ENCODE measurements at regions not wholly inside any gene's neighbourhood (a gene's known extent, or its start where the extent isn't known, plus 50 kb on each side); places are given as distances from the start of the nearest gene placed in this dataset.

DNA sequence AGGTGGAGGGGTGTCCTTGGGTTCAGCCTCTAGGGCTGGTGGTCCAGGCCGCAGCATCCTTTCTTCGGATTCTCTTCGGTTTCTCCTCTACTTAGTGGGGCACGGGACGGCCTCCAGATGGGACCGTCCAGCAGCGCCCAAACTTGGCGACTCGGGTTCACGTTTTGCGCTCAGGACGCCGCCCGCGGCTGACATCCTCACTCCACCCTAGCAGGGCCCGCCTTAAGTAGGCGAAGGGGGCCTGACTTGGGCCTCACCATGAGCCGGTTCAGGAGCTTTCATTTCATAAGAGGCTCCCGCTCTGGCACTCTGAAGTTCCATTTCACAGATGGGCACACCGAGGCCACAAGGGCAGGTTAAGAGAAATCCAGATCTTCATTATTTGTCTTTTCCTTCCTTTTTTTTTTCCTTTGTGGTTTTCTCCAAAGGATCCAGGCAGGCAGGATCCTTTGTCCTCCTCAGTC lies 141.2 kb downstream of the SEC14L1 start:
- WGBS, result 19% methylated on average over 20 of the region's 20 CpGs
- TF ChIP-seq, protein P1, sequence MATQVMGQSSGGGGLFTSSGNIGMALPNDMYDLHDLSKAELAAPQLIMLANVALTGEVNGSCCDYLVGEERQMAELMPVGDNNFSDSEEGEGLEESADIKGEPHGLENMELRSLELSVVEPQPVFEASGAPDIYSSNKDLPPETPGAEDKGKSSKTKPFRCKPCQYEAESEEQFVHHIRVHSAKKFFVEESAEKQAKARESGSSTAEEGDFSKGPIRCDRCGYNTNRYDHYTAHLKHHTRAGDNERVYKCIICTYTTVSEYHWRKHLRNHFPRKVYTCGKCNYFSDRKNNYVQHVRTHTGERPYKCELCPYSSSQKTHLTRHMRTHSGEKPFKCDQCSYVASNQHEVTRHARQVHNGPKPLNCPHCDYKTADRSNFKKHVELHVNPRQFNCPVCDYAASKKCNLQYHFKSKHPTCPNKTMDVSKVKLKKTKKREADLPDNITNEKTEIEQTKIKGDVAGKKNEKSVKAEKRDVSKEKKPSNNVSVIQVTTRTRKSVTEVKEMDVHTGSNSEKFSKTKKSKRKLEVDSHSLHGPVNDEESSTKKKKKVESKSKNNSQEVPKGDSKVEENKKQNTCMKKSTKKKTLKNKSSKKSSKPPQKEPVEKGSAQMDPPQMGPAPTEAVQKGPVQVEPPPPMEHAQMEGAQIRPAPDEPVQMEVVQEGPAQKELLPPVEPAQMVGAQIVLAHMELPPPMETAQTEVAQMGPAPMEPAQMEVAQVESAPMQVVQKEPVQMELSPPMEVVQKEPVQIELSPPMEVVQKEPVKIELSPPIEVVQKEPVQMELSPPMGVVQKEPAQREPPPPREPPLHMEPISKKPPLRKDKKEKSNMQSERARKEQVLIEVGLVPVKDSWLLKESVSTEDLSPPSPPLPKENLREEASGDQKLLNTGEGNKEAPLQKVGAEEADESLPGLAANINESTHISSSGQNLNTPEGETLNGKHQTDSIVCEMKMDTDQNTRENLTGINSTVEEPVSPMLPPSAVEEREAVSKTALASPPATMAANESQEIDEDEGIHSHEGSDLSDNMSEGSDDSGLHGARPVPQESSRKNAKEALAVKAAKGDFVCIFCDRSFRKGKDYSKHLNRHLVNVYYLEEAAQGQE (IDR thresholded peaks at IDR 0.05), result no peak
- peak in 1 of 2 donors; percentile 19 for TF ChIP-seq RXRA (IDR thresholded peaks at IDR 0.05)
- Histone ChIP-seq H3K9me3 (ENCODE audit: control insufficient read depth in 4 of 4, low read length in 3 of 4) (no peaks in the 10 kb centered on the region), H3K4me1 (ENCODE audit: control insufficient read depth in 4 of 4, insufficient read depth in 4 of 4, low read length in 3 of 4) (peaks cover 8 to 47% (median 17%) of the 10 kb centered on the region in 4 donors), H3K9ac (ENCODE audit: low read depth in 1 of 2, low read length in 2 of 2) (peak overlapping the region; percentile 69 to 89), H3K36me3 (ENCODE audit: control insufficient read depth in 4 of 4, insufficient read depth in 3 of 4, low read depth in 1 of 4, low read length in 3 of 4) (no peaks in the 10 kb centered on the region), H3K27ac (ENCODE audit: low read depth in 1 of 2, low read length in 2 of 2) (peak overlapping the region; percentile 88 to 93), H3K27me3 (ENCODE audit: control insufficient read depth in 4 of 4, insufficient read depth in 4 of 4, low read length in 3 of 4) (no peaks in the 10 kb centered on the region), H3K4me3 (ENCODE audit: low read depth in 1 of 3, low read length in 3 of 3) (peak overlapping the region; percentile 81 to 93 (median 83))
- DNase-seq (ENCODE audit: low spot score), result no peak

GRCh38 chr17:77282524-77283515 lies 142.1 kb downstream of the SEC14L1 start:
- H3K9ac ChIP-seq (ENCODE audit: low read depth in 1 of 2, low read length in 2 of 2), result peak overlapping the region; percentile 69 to 89
- H3K4me3 ChIP-seq (ENCODE audit: low read depth in 1 of 3, low read length in 3 of 3), result peak overlapping the region; percentile 81 to 93 (median 83)
- 48% methylated on average over 24 of the region's 24 CpGs for WGBS
- peak overlapping the region; percentile 88 to 93 for H3K27ac ChIP-seq (ENCODE audit: low read depth in 1 of 2, low read length in 2 of 2)
- DNase-seq (ENCODE audit: low spot score), result peak; percentile 57
- no peaks in the 10 kb centered on the region for H3K27me3 ChIP-seq (ENCODE audit: control insufficient read depth in 4 of 4, insufficient read depth in 4 of 4, low read length in 3 of 4)
- peaks cover 10 to 55% (median 17%) of the 10 kb centered on the region in 4 donors for H3K4me1 ChIP-seq (ENCODE audit: control insufficient read depth in 4 of 4, insufficient read depth in 4 of 4, low read length in 3 of 4)
- TF ChIP-seq CTCF (IDR thresholded peaks at IDR 0.05; ENCODE audit: low read depth, low read length, missing input control) (no peak), TAF1 (conservative IDR thresholded peaks at IDR 0.05) (no peak), ATF3 (IDR thresholded peaks at IDR 0.05) (no peak), YY1 (IDR thresholded peaks at IDR 0.05) (peak; percentile 39), HNF4A (conservative IDR thresholded peaks at IDR 0.05) (no peak), JUND (IDR thresholded peaks at IDR 0.05) (no peak), MAX (IDR thresholded peaks at IDR 0.05) (no peak), FOXA2 (IDR thresholded peaks at IDR 0.05) (no peak), HNF4G (IDR thresholded peaks at IDR 0.05) (no peak), SP1 (IDR thresholded peaks at IDR 0.05) (no peak), EGR1 (IDR thresholded peaks at IDR 0.05; ENCODE audit: low read depth in 2 of 2) (peak in 1 of 2 donors; percentile 45), FOXA1 (IDR thresholded peaks at IDR 0.05) (no peak), NR2F2 (IDR thresholded peaks at IDR 0.05) (no peak), RAD21 (IDR thresholded peaks at IDR 0.05) (no peak), RXRA (IDR thresholded peaks at IDR 0.05) (no peak)
- TF ChIP-seq, protein P2, sequence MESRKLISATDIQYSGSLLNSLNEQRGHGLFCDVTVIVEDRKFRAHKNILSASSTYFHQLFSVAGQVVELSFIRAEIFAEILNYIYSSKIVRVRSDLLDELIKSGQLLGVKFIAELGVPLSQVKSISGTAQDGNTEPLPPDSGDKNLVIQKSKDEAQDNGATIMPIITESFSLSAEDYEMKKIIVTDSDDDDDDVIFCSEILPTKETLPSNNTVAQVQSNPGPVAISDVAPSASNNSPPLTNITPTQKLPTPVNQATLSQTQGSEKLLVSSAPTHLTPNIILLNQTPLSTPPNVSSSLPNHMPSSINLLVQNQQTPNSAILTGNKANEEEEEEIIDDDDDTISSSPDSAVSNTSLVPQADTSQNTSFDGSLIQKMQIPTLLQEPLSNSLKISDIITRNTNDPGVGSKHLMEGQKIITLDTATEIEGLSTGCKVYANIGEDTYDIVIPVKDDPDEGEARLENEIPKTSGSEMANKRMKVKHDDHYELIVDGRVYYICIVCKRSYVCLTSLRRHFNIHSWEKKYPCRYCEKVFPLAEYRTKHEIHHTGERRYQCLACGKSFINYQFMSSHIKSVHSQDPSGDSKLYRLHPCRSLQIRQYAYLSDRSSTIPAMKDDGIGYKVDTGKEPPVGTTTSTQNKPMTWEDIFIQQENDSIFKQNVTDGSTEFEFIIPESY (IDR thresholded peaks at IDR 0.05), result no peak
- TF ChIP-seq, protein P1 (IDR thresholded peaks at IDR 0.05), result no peak
- H3K36me3 ChIP-seq (ENCODE audit: control insufficient read depth in 4 of 4, insufficient read depth in 3 of 4, low read depth in 1 of 4, low read length in 3 of 4), result no peaks in the 10 kb centered on the region
- no peaks in the 10 kb centered on the region for H3K9me3 ChIP-seq (ENCODE audit: control insufficient read depth in 4 of 4, low read length in 3 of 4)

All from liver (tissue), 8 donors.